ENCODE measurements at regions not wholly inside any gene's neighbourhood (a gene's known extent, or its start where the extent isn't known, plus 50 kb on each side); places are given as distances from the start of the nearest gene placed in this dataset.

DNA sequence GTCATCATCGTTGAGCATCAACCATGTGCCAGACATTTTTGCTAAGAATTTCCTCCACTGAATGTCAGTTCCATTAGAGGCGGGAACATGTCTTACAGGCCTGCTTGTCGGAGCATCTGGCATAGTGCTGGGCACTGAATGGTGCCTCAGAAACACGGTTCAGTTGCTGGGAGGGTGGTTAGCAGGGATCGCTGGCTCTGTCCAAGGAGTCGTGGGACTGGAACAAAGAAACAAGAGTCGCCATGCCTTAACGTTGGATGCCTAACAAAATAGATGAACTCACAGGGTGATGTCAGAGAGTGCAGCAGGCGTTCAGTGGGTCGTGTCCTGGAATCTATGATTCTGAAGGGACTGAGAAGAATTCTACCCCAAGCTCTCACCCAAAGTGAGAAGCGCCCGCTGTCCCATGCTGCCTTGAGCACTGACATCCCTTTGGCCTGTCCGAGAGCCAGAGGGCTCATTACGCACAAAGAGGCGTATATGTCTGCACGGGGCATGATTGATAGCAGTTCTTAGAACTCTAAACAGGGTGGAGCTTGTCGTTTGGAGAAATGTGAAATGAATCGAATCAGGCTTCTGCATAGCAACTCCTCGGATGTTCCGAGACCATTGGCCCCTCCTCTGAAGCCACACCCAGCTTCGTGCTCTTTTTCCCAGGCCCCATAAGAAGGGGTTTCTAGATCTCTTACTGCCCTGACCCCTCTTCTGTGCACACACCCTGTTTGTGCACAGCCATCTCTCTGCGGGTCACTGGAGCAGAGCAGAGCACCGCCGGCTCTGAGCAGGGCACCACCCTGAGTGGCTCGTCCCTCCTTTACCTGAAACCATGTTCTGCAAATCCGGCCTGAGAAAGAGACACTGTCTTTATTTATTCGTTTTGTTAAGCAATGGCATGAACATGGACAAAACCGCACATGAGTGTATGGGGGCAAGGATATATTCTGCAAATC lies 113.1 kb upstream of the B3GAT1 start:
- TF ChIP-seq, protein P1, sequence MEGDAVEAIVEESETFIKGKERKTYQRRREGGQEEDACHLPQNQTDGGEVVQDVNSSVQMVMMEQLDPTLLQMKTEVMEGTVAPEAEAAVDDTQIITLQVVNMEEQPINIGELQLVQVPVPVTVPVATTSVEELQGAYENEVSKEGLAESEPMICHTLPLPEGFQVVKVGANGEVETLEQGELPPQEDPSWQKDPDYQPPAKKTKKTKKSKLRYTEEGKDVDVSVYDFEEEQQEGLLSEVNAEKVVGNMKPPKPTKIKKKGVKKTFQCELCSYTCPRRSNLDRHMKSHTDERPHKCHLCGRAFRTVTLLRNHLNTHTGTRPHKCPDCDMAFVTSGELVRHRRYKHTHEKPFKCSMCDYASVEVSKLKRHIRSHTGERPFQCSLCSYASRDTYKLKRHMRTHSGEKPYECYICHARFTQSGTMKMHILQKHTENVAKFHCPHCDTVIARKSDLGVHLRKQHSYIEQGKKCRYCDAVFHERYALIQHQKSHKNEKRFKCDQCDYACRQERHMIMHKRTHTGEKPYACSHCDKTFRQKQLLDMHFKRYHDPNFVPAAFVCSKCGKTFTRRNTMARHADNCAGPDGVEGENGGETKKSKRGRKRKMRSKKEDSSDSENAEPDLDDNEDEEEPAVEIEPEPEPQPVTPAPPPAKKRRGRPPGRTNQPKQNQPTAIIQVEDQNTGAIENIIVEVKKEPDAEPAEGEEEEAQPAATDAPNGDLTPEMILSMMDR (IDR thresholded peaks at IDR 0.05), result no peak
- peaks cover 0 to 73% (median 16%) of the 10 kb centered on the region in 7 donors for H3K27me3 ChIP-seq
- no peak overlapping the region for H3K4me3 ChIP-seq
- 83 to 88% methylated on average over 28 of the region's 28 CpGs for WGBS, 2 donors
- no peak overlapping the region for H3K27ac ChIP-seq
- intact Hi-C loops (cut with DNase I), result loop anchor here in 1 of 10 donors (1.0 kb wide), 1 partner anchor 28 kb away; no protein-coding TSS in a partner anchor
- no peaks in the 10 kb centered on the region for H3K36me3 ChIP-seq
- H3K9me3 ChIP-seq, result no peaks in the 10 kb centered on the region
- ATAC-seq, result no peak
- H3K4me1 ChIP-seq, result no peaks in the 10 kb centered on the region
- no peak for DNase-seq

DNA sequence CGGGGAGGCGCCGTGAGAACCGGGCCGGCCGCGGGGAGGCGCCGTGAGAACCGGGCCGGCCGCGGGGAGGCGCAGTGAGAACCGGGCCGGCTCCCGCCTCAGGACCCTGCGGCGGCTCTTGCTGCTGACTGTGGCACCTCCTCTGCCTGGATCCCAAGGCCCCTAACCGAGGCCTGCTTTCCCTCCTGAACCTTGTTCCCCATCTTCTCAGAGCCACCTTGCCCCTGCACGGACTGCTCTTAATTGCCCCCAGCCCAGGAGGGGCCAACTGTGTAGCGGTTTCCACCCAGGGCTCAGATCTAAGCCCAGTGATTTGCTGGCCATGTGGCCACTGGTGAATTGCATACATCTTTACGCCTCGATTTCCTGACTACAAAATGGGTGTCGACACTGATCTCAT lies 112.2 kb upstream of the B3GAT1 start:
- intact Hi-C loops (cut with DNase I), result loop anchor here in 1 of 10 donors (1.0 kb wide), 1 partner anchor 29 kb away; no protein-coding TSS in a partner anchor
- ATAC-seq (no peak), DNase-seq (no peak)
- WGBS, 2 donors, result 90 to 95% methylated on average over 12 to 25 of the region's 25 CpGs
- Histone ChIP-seq H3K36me3 (no peaks in the 10 kb centered on the region), H3K4me3 (no peak overlapping the region), H3K27me3 (peaks cover 0 to 76% (median 19%) of the 10 kb centered on the region in 7 donors), H3K27ac (no peak overlapping the region), H3K4me1 (no peaks in the 10 kb centered on the region), H3K9me3 (no peaks in the 10 kb centered on the region)
- TF ChIP-seq, protein P1 (IDR thresholded peaks at IDR 0.05), result no peak

DNA sequence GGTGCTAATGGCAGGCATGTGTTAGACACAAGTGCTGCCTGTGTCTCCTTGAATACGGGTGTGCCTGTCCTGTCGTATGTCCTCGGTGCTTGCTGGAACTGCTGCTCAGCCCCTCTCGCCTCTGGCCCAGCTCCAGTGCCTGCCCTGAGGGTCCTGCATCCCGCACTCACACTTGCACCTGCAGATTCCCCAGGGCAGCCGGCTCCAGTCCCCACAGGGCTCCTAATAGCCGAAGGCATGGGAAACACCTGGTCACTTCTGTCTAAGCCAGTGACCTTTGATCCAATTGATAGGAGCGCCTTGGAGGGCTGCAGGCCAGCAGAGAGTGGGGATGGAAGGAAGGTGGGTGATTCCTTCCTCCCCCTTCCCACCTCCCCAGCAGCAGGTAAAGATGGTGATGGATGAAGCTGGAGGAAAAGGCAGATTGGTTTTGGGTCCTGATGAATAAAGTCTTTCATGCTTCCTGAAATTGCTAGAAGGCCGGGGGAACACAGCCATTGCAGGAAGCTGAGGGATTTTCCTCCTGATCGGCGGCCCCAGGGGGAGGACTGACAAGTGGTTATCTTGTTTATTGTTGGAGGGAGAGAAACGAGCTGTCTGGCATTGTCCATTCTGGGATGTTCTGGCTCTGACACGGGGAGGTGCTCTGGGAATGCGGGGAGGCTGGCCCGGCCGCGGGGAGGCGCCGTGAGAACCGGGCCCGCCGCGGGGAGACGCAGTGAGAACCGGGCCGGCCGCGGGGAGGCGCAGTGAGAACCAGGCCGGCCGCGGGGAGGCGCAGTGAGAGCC lies 110.9 kb upstream of the B3GAT1 start:
- 51 to 71% methylated on average over 15 to 31 of the region's 33 CpGs for WGBS, 2 donors
- H3K36me3 ChIP-seq, result no peaks in the 10 kb centered on the region
- H3K4me1 ChIP-seq, result no peaks in the 10 kb centered on the region
- DNase-seq (no peak), ATAC-seq (no peak)
- TF ChIP-seq, protein P1 (IDR thresholded peaks at IDR 0.05), result no peak
- intact Hi-C loops (cut with DNase I), result no loop called here
- H3K27ac ChIP-seq, result no peak overlapping the region
- H3K9me3 ChIP-seq, result no peaks in the 10 kb centered on the region
- no peak overlapping the region for H3K4me3 ChIP-seq
- H3K27me3 ChIP-seq, result peaks cover 0 to 74% (median 27%) of the 10 kb centered on the region in 7 donors

Measured in heart right ventricle (tissue), 16 donors.